D341Med (cell line): ENCODE measurements at regions not wholly inside any gene's neighbourhood (a gene's known extent, or its start where the extent isn't known, plus 50 kb on each side); places are given as distances from the start of the nearest gene placed in this dataset.
A peak's percentile ranks its signal among the peaks of the same experiment; 100 is the strongest.
"Not testable (repeated sequence)": the region's sequence is repeated elsewhere in the genome, so short reads cannot be mapped to it uniquely, and the experiment has no call there.

Experiments used
- DNase-seq: peaks from one replicate; pipeline ENCODE4 v3.0.0; 2012; ENCODE audit warnings: low spot score

DNA sequence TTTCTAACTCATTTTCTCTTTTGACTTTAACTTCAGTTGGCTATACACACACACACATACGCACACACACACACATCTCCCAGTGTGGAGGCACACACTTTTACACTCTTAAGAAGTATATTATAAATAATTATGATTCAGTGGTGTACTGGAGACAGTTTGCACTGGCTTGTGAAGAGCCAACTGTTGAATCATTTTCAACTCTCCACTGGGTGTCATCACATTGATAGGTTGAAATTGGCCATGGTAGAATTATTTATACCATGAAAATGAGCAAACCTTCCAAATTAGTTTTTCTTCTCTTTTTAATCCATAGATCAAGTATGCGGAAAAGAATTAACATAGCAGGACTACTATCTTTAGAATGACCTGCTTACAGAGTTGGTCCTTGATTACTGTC lies 407.1 kb downstream of the BMP2 start:
- no peak for DNase-seq

DNA sequence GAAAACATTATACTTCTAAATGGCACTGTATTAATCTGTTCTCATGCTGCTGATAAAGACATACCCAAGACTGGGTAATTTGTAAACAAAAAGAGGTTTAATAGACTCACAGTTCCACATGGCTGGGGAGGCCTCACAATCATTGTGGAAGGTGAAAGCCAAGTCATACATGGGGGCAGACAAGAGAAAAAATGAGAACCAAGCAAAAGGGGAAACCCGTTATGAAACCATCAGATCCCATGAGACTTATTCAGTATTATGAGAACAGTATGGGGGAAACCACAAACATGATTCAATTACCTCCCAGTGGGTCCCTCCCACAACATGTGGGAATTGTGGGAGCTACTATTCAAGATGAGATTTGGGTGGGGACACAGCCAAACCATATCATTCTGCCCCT lies 408.3 kb downstream of the BMP2 start:
- not testable (repeated sequence) for DNase-seq

DNA sequence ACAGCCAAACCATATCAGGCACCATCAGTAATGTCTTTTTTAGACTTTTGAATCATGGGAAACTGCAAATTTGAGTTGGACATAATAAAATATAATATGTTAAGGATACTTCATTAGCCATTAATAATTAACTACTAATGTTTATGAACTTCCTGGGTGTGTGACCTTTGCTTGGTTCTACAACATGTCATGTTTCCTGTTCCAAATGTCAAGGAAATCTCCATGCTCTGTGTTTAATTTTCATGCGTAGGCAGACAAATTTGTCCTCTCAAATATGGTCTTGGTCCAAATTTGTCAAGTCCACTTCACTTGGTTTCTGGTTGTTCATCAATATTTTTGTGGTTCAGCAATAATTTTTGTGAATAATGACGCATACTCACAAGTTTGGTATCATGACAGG lies 410.5 kb downstream of the BMP2 start:
- DNase-seq: no peak

DNA sequence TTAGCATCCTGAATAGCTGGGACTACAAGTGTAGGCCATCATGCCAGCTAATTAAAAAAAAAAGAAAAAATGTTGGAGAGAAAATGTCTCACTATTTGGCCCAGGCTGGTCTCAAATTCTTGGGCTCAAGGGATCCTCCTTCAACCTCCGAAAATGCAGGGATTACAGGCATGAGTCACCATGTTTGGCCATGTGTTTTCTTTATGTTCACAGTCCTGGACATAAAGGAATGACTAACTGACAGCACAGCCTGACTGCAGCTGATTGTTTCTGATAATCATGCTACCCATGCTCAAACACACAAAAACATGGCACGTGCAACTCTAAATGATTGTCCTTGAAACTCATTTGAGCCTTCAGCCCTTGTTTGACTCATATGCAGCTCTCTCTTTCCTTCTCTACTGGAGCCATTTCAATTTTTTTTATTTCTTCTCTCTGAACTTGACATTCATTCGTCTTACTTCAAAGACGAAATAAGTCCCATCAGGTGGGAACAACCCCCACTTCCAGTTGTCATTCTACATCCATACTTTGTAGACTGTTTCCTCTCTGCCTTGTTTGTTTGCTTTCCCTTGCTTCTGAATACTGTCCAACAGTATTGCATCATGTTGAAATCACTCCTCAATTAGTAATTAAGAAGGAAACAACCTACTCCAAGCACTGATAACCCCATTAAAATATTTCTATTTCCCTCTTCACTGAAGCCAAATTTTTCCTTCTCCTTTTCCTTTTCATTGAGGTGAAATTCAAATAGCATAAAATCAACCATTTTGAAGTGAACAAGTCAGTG lies 413.0 kb downstream of the BMP2 start:
- no peak for DNase-seq

DNA sequence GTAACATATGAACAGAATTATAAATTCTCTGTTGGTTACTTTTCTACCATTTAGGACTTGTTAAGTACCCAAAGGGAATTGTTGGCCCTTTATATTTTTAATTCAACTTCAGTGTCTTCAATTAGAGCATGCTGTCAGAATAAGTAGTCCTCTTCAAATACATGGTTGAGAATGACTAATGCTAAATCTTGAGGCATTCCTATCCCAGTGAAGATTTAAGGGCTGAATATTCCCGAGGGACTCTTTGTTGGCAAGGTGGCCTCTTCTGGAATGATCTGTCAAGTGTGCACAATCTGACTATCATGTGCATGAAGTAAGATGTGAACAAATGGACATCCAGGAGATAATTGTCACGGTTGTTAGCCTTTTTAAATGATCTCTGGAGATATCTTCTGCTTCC lies 421.7 kb downstream of the BMP2 start:
- DNase-seq: no peak

DNA sequence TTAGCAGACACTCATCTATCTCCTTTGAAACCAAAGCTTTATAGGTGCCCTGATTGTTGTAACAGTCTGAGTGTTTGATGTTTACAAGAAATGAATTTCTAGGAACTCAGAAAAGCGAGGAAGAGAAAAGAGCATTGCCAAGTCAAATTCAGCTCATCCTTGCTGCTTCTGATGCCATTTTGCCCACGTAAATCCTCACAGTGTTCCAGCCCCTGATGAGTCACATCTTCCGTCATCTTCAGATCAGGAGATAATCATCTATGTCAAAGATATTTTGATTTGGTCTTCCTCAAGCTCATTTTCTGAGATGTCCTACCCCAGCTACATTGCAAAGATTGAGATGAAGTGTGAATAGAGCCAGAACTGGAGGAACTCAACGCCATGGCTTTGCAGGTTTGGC lies 426.2 kb downstream of the BMP2 start:
- DNase-seq: no peak

DNA sequence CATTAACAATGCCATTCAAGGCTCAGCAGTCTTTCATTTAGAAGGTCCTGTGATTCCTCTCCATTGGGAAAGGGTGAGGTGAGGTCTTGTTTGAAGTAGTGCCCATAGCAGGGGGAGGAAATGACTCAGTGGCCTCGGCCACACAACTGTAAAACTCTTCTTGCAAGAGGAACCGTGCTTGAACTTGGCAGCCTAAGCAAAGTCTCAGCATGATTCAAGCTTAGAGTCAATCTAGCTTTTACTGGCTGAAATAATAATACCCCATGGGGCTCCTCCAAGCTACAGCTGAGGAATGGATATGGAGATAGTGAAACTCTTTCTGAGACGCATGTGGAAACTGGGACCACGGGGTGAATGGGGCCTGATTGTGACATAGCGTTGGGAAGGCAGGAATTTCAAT lies 428.2 kb downstream of the BMP2 start:
- DNase-seq: no peak

DNA sequence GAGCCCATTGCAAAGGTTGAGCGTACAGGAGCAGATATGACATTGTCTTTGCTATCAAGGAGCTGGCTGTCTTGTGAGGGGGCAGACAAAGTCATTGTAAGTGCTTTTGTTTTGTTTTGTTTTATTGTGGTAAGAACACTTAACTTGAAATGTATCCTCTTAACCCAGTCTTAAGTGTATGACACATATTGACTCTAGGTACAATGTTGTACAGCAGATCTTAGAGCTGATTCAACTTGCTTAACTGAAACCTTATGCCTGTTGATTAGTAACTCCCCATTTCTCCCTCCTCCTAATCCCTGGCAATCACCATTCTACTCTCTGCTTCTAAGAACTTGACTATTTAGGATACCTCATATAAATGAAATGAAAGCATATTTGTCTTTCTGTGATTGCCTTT lies 429.0 kb downstream of the BMP2 start:
- DNase-seq: no peak

DNA sequence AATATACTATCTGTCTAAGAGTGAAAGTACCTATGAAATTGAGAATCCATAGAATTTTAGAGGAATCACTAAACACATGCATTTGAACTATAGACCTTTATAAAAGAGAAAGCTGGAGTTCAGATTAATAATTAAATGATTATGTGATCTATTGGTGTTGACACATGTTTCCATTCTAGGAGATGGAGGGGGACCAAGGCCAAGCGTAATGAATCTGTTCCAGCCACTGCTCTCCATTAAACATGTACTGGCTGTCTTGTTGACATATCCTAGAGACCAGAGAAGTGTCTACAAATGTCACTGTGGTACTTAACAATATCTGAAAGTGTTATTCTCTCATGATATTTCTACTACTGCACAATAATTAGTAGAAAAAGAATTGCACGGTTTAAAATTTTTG lies 432.4 kb downstream of the BMP2 start:
- DNase-seq: no peak

DNA sequence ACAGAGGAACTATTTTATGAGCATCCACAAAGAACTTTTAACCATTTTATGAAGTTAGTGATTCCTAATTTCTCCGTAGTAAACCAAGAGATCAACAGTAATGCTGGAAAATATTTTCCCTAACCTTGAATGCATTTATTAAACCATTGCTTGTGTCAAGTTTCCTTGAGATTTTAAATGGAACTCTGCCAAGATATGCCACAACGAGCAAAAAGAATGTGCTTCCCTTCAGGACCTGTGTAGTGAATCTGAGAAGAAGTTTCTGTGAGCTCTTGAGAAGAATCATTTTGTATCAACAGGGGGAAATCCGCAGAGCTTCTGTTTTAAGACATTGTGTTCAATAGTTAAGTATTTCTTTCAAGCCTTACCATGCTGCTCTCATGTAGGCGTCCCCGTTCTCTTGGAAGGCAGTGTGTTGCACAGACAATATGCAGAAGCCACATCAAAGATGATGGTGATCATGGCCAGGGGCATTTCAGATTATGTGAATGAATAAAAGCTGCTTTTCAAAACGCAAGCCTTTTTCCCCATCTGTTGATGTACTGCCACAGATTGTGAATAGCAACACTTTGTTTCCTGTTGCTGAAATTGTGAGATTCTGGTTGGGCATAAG lies 439.8 kb downstream of the BMP2 start:
- DNase-seq: no peak

DNA sequence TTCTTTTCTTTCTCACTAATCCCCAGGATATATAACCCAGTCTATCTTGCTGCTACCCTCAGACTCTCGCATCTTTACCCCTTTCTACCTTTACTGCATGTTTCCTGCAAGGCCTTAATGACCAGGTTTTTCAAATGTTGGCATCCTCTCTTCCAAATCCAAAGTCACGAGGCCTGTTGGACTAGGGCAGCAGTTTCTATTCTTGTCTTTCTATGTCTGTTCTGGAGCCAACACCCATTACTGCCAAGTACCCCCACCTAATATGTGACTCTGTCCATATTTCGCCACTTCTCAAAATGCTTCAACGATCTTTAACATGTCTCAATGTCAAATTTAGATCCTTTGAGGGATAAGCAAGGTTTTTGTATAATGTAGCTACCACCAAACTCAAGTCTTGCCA lies 443.4 kb downstream of the BMP2 start:
- DNase-seq: no peak

DNA sequence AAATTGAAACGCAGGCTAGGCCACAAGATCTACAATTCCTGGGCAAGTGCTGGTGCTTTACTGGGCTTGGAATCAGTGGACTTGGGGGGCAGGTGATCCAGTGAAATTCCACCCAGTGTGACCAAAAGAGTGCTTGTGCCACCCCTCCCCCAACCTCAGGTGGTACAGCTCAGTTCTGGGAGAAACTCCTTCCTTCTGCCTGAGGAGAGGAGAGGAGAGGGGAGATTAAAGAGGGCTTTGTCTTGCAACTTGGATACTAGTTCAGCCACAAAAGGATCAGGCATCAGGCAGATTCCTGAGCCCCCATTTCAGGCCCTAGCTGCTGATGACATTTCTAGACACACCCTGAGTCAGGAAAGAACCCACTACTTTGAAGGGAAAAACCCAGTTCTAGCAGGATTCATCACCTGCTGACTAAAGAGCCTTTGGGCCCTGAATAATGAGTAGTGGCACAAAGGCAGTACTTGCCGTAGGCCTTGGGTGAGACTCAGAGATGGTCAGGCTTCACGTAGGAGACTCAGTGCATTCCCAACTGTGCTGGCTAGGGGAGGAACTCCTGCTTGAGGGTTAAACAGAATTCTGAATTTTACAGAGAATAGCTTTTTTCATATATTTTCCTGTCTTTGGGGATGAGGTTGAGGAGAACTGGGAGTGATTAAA lies 446.7 kb downstream of the BMP2 start:
- no peak for DNase-seq

DNA sequence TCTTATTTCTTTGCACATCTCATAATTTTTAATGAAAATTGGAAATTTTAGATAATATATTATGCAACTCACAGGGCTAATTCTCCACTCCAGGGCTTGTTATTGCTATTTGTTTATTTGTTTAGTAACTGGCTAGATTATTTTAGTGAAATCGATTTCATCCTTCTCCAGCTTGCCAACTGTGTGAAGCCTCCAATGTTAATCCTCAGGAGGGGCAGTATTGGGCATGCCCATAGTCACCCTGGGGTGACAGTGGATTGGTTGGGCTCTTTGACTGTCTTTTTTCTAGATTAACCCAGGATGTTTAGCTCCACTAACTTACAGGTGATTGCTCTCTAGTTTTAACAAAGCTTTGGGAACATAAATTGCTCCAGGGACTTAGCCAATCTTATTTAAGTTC lies 450.1 kb downstream of the BMP2 start:
- no peak for DNase-seq

DNA sequence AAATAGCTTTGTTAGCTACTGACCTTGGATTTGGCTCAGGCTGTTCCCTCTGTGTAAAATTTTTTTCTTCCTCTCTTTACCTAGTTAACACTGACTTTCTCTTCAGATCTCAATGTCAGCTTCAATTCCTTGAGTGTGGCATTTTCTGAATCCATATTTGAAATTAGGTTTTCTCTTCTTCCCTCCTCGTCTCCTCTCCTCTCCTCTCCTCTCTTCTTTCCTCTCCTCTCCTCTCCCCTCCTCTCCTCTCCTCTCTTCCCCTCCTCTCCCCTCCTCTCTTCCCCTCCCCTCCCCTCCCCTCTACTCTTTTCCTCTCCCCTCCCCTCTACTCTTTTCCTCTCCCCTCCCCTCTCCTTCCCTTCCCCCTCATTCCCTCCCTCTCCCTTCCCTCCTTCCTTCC lies 453.3 kb downstream of the BMP2 start:
- DNase-seq: no peak

DNA sequence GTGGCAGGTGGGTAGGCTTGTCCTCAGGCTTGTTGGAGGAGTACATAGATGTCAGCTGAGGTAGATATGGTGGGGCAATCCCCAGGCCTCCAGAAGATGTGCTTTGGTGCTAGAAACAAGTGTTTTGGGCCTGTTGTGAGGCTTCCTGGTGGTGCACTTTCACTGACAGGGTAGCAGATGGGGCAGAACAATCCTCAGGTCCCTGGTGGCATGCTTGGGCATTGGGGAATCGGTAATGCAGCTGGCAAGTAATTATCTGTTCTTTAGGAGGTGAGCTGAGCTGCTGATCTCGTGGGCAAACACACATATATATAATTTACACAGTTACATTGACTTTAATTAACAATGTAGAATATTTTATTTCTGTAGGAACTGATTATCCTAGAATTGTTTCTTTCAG lies 458.7 kb downstream of the BMP2 start:
- DNase-seq: peak; percentile 78

DNA sequence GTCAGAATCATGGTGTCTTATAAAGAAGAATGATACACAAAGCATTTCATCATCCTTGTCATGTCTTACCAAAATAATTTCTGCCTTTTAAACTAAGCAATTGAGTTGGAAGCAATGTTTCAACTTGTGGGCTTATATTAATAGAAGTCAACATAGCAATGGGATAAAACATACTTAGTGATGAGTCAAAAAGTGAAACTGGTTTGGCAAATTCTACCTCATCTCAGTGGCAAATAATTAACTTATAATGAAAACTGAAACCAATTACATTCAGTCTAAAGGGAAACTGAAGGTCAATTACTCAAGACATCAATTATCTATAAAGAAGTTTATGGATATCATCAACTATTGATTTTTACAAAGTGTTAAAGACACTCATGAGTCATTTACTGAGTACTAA lies 463.8 kb downstream of the BMP2 start:
- DNase-seq: no peak

DNA sequence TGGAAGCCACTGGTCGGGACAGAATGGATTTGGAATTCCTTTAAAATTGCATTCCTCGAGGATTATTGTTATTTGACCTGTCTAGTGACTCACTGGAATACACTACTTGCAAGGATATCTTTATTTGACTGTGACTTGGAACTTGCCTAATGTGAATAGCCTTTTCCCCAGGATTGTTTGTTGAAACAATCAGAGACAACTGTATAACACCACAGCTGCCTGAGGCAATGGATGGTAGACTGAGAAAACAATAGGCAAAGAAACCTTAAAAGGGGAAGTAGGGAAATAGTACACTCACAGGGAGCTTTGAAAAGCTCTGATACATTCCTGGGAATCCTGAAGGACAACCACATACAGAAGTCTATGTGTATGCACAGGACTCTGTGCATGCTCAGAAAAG lies 465.3 kb downstream of the BMP2 start:
- DNase-seq: no peak

DNA sequence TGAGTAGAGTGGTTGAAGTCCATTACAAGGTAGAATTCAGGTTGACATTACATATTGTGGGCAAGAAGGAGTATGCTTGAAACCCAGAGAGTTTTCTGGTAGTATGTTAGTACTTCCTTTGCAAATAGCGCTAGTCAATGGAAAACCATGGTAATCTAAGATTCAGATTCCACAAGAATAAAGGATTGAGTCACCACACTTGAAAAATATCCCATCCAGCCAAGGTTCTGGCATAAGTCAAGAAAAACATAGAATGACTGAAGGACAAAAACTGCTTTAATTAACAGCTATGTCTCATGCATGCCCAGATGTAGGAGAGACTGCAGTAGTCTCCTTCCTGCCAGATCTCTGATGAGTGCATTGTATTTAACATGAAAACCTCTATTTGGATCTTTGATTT lies 469.8 kb downstream of the BMP2 start:
- no peak for DNase-seq

DNA sequence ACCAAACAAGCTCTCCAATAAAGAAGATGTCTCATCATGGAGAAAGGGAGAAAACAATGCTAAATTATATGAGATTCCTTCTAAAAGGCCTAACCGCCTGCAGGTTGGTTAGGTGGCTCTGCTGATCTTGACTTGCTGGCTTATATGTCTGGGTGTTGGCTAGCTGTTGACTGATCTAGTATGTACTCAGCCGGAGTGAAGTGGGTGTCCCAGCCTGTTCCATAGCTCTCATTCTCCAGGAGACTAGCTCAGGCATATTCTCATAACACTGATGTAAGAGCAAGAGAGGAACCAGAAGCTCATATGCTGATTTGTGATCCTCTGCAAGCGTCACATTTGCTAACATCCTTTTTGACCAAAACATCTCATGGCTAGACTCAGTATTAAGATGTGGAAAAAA lies 473.0 kb downstream of the BMP2 start:
- DNase-seq: no peak

DNA sequence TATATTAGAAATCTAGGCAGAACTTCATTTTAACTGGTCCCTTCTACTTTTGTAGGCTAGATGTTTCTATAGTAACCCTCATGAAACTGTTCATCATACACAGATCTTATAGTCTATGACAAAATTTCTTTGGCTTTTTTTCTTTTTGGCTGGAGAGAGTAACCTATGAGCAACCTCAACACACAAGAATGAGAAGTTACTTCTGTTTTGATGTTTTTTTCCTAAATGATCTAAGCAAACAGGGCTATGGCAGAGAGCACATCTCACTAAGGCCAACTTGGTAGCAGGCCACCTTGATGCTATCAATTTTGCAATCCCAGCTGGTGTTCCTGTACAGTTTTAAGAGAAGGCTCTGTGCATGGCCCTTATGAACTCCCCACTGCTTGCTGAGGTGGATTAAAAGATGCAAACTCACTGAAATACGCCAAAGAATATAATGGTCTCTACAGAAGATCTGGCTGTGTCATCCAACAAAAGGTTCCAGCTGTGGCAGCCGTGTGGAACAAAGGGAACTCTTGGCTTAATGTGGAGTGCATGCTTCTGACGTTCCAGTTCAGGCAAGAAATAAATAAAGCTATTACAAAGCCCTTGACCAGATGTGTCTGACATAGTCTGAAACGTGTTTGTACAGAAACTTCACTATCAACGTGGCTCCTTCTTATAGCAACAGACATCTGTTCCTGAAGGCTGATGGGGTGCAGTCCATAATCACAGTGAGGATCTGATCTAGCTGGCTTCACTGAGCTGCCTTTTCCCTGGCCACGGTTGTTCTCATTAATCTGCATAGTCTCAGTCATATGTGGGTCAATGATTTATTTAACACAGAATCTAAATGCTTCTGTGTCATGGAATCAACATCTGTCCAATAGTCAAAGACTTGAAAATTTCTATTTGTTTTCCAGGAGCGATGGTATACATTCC lies 481.1 kb downstream of the BMP2 start:
- DNase-seq: no peak

DNA sequence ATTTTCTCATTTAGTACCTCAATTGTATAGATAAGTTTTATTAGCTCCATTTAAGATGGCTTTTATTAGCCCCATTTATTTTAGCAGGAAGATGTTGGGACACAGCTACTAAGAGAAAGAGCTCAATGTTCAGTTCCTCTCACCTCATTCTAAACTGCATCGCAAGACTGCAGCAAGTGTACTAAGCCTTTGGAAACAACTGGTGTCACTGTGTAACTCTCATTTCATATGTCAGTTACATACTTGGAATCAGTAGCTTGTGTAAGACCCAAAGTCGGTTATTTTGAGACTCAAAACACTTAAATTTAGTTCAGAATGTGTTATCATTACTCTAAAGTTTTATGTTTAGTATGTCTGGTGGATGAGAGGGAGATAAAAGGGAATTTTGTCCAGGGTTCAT lies 482.9 kb downstream of the BMP2 start:
- DNase-seq: no peak

DNA sequence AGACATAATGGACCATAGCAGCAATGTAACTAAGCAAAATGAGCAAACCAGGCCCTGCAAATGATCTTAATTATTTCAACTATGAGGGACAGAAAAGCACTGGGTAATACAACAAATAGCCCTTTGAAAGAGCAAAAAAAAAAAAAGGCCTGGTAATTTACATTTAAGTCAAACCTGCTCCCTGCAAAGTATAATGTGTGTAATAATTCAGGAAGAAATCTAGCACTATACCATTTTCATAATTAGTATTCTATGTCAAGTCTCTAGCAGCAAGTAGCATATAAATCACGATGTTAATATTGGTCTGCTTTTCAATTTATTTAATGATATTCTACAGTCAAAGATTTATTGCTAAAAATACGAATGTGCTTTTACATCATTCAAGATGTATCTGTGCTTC lies 489.6 kb downstream of the BMP2 start:
- no peak for DNase-seq
